HG03378 (cell line): ENCODE measurements at regions not wholly inside any gene's neighbourhood (a gene's known extent, or its start where the extent isn't known, plus 50 kb on each side); places are given as distances from the start of the nearest gene placed in this dataset.

ENCODE experiments used
- ATAC-seq: cut with Tn5 transposase; IDR thresholded peaks from one replicate; pipeline ENCODE4 v1.9.1; 2021; ENCODE audit warnings: mild to moderate bottlenecking, moderate library complexity; ENCODE audit not compliant: unreplicated experiment

DNA sequence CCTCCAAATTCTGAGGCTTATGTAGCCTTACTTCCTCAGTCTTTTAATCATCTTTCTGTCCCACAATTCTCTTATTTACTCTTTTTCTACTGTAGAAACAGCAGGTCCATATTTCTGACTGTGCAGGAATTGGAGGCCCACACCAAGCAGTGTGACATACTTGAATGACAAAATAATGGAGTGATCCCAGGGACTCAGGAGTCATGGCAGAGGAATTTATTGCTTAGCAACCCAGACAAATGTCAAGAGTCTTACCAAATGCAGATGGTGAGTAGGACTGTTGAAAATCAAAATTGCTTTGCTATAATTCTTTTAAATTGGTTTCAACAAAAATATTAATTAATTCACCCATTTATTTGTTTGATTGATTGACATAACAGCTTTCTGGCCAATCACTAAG lies 59.9 kb downstream of the HTR1B start:
- ATAC-seq: no peak

GRCh38 chr6:77401231-77401630 lies 62.1 kb downstream of the HTR1B start:
- no peak for ATAC-seq

DNA sequence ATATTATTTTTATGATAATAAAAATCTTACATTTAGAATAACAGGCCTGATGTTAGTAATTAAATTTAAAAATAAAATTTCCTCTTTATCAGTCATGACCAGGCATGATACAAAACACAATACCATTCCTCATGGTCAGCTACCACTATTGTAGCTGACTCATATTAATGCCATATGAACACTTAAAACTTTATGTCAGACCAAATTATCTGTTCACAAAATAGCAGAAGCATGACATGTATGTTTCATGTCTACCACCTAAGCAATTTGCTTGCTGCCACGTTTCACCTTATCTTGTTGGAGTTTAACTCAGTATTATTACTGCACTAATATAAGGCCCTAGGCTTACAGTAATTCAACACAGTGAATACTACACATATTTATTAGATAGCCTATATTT lies 65.7 kb downstream of the HTR1B start:
- ATAC-seq: no peak

DNA sequence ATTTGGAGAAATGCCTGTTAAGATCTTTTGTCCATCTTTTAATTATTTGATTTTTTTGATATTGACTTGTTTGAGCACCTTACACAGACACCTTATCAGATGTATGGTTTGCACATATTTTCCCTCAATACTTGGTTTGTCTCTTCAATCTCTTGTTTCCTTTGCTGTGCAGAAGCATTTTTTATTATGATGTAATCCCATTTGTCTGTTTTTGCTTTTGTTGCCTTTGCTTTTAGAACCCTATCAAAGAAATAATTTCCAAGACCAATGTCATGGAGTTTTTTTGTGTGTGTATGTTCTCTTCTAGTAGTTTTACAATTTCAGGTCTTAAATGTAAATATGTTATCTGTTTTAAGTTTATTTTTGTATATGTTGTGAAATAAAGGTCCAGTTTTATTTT lies 73.9 kb downstream of the HTR1B start:
- no peak for ATAC-seq

- no peak for ATAC-seq
Measured at GRCh38 chr6:77383026-77383425, 80.3 kb downstream of the HTR1B start.

DNA sequence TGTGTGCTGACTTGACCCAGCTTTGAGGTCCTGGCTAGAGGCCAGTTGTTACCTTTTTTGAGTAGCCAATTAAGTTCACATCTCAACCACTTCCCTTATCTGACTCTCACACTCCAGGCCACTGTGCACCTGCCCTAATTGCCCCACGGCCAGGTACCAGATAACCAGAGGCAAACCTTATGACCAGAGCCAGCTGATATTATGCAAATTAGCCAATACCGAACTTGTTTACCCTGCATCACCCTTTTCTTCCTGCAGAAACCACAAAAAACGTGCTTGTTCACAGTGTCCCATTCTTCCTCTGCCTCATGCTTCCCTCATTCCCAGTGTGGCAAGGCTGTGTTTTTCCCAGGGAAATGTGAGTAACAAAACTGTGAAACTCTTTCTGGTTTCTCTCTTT lies 89.3 kb downstream of the HTR1B start:
- no peak for ATAC-seq

DNA sequence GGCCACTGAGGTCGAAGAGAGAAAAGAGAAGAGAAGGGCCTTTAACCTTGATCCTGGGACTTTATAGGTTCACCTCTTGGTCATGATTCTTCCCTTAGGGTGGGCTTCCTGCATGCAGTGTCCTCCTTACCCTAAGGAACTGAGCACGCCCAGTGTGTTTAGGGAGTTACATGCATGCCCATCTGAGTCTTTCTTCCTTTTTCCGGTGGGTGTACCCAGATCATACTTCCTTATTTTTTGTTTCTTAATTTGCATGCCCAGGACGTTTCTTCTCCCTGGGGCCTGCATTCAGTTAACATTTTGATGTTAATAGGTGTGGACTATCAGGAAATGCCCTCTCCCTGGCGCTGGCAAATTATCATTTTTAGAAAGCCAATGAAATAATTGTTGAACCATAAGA lies 91.5 kb downstream of the HTR1B start:
- no peak for ATAC-seq

DNA sequence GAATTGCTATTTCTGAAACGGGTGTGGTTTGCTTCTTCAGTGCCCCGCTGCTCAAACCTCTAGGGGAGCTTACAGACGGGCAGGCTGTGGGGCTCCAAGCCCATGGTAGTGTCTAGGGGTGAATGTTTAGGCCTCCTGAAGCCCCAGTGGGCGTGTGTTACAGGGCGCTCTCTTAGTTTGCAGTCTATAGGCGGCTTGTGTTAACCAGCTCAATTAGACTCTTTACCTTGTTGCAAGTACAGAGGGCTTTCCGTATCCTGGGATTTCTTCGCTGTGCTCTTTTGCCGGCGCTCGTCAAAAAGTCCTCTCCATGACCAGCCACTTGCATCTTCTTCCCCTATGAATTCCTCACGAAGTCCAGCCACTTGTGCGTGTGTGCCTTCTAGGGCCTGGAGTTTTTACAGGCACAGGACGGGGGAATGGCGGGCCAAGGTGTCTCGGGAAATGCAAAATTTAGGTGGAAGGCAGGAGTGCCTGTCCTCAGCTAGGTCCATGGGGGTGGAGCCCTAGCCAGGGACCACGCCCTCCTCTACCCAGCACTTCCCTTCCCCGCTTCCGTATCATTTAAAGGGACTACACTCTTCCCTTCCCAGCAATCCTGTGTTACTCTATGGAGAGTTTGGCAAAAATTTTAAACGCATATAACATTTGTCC lies 94.5 kb downstream of the HTR1B start:
- no peak for ATAC-seq

GRCh38 chr6:77366798-77367197 lies 96.5 kb downstream of the HTR1B start:
- no peak for ATAC-seq

DNA sequence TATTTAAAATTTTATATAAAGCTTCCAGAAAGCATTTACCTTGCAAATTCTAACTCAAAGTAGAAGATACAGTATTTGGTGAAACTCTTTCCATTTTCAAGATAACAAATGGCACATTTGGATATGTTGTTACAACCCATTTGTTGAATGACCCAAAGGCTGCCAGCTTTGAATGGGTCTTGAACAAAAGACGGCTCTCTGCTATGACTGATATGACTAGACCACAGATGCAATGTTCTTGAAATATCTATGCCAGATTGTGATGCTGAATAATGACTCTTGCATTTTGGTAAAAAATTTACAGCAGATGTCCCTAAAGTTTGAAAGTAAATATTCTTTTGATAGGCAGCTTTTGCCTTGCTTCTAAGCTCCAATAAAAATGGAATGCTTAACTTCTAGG lies 99.6 kb downstream of the HTR1B start:
- no peak for ATAC-seq

DNA sequence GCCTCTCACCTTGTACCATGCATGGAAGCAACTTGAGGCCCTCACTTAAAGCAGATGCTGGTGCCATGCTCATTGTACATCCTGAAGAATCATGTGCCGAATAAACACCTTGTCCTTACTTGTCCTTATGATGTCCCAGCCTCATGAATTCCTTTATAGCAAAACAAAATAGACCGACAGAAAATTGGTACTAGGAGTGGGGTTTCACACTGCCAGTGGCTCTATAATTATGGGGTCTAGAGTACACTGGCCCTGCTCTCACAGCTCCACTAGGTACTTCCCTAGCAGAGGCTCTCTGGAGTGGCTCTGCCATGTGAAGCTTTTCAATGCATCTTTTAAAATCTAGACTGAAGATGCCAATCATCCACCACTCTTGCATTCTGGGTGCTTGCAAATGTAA lies 101.2 kb downstream of the HTR1B start:
- no peak for ATAC-seq

DNA sequence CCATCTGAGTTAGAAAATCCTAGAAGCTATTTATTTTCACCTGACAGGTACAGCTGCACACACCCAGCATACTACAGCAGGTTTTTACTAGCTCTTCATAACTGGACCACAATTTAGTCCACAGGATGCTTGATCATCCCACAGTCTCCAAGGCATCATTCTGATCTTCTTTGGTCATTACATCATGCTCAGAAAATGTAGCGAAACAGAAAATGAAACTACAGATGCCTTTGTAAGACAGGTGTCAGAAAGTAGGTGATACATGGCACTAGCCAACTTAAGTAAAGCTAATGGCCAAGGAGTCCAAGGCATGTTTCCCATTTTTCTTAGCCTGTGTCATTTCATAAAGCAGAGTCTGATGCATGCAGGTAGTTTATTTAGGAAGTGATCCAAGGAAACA lies 102.3 kb downstream of the HTR1B start:
- no peak for ATAC-seq

DNA sequence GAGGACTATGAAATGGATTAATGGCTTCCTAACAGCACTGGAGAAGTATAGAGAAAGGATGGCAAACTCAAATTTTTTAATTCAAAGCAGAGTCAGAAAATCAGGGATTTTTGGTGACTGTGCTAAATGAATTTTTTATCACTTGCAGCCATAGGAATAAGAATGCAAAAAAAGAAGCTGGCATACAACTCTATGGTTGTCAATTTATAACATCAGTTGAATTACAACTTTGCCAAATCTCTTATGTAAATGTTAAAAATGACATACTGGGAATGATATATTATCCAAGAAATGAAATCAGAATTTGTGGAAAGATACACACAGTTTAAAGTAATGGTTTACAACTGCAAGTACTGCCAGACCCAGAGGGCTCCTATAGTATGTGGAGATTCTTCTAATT lies 106.5 kb downstream of the HTR1B start:
- no peak for ATAC-seq

- no peak for ATAC-seq
Measured at GRCh38 chr6:77354581-77354980, 108.7 kb downstream of the HTR1B start.

GRCh38 chr6:77353129-77353528 lies 110.2 kb downstream of the HTR1B start:
- ATAC-seq: no peak

GRCh38 chr6:77341058-77341986 lies 122.0 kb downstream of the HTR1B start:
- ATAC-seq: no peak

- ATAC-seq: no peak
Measured at GRCh38 chr6:77340331-77340730, 123.0 kb downstream of the HTR1B start.

DNA sequence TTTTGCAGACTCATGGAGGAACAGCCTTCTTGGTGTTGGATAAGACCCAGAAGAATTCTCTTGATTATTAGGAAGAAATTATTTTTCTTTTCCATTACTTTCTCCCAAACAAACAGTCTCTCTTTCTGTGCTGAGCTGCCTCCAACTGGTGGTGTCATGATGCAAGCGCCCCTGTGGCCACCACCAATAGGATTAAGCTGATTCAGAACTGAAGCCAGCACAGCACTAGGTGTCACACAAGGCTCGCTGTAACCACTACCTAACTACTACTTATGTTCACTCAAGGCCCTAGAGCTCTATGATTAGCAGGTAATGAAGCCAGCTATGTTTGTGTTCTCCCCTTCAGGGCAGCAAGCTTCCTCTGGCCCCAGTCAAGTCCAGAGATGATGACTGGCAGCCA lies 123.4 kb downstream of the HTR1B start:
- ATAC-seq: no peak

DNA sequence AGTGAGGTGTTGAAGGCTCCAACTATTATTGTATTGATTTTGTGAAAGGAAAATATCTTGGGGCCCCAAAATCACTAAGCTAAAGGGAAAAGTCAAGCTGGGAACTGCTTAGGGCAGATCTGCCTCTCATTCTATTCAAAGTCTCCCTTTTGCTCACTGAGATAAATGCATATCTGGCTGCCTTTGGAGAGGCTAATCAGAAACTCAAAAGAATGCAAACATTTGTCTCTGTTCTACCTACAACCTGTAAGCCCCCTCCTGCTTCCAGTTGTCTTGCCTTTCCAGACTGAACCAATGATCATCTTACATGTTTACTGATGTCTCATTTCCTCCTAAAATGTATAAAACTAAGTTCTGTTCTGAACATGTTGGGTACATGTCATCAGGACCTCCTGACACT lies 125.9 kb downstream of the HTR1B start:
- no peak for ATAC-seq

GRCh38 chr6:77334093-77334492 lies 129.2 kb downstream of the HTR1B start:
- ATAC-seq: no peak

DNA sequence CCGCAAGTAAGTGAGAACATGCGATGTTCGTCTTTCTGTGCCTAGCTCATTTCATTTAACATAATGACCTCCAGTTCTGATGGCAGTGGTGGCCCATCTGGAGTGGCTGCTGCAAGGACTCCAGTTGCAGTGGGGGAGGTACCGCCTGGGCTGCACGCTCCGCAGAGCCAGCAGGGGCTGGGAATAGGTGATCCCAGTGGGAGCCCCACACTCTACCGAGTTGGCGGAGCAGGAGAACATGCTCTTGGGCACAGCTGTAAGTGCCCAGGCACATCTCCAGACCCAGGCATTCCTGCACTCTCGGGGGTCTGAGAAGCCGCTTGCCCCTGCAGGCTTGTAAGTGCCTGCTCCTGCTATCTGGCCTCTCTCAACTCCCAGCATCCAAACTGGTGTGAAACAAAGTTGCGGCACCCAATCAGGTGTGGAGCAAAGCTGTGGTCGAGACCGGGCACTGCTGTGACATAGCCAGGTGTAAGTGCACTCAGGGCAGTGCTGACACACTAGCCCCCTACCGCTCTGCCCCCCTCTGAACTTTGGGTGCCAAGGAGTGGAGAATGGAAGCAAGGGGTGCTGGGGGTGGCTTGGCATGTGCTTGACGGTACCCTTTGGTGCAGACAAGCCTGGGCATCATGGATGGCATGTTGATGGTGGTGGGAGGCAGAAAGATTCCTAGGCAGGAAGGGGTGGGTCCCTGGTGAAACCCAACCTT lies 130.2 kb downstream of the HTR1B start:
- no peak for ATAC-seq

- ATAC-seq: no peak
Measured at GRCh38 chr6:77326711-77327110, 136.6 kb downstream of the HTR1B start.
